GM23248 (cell line): ENCODE measurements at regions not wholly inside any gene's neighbourhood (a gene's known extent, or its start where the extent isn't known, plus 50 kb on each side); places are given as distances from the start of the nearest gene placed in this dataset.

Experiments
- DNase-seq: peaks from one replicate; pipeline ENCODE4 v3.0.0-alpha.2; 2015
- H2AFZ ChIP-seq: fragments of 200-600 bp; sonication (generic); 2 replicates; pipeline ENCODE4 v1.6.1; 2016; ENCODE audit warnings: antibody characterized with exemption
- H3F3A ChIP-seq: fragments of 200-600 bp; sonication (generic); 2 replicates; pipeline ENCODE4 v1.6.1; 2016; ENCODE audit warnings: mild to moderate bottlenecking, antibody characterized with exemption, mixed run types; ENCODE audit not compliant: insufficient read depth
- H3K27ac ChIP-seq: fragments of 200-600 bp; sonication (generic); 2 replicates; pipeline ENCODE4 v1.5.1; 2016; ENCODE audit warnings: mild to moderate bottlenecking
- H3K27me3 ChIP-seq: fragments of 200-600 bp; sonication (generic); replicated peaks from 2 replicates; pipeline ENCODE4 v1.6.1; 2016; ENCODE audit warnings: mild to moderate bottlenecking; ENCODE audit not compliant: insufficient read depth
- H3K36me3 ChIP-seq: fragments of 200-600 bp; sonication (generic); 2 replicates; pipeline ENCODE4 v1.6.1; 2016; ENCODE audit warnings: low read depth, mild to moderate bottlenecking
- H3K4me1 ChIP-seq: fragments of 200-600 bp; sonication (generic); 2 replicates; pipeline ENCODE4 v1.6.1; 2016; ENCODE audit warnings: mild to moderate bottlenecking; ENCODE audit not compliant: insufficient read depth
- H3K4me2 ChIP-seq: fragments of 200-600 bp; sonication (generic); one replicate; pipeline ENCODE4 v1.6.1; 2016; ENCODE audit warnings: mild to moderate bottlenecking; ENCODE audit not compliant: unreplicated experiment
- H3K4me3 ChIP-seq: fragments of 200-600 bp; sonication (generic); 2 replicates; pipeline ENCODE4 v1.5.1; 2016; ENCODE audit warnings: mild to moderate bottlenecking
- H3K79me2 ChIP-seq: fragments of 200-600 bp; sonication (generic); 2 replicates; pipeline ENCODE4 v1.6.1; 2016; ENCODE audit warnings: mild to moderate bottlenecking; ENCODE audit not compliant: insufficient read depth
- H3K9ac ChIP-seq: fragments of 200-600 bp; sonication (generic); 2 replicates; pipeline ENCODE4 v1.6.1; 2016; ENCODE audit warnings: mild to moderate bottlenecking
- H3K9me2 ChIP-seq: fragments of 200-600 bp; sonication (generic); 2 replicates; pipeline ENCODE4 v1.6.1; 2016; ENCODE audit warnings: mixed run types, mild to moderate bottlenecking, moderate library complexity; ENCODE audit not compliant: insufficient read depth
- H3K9me3 ChIP-seq: fragments of 200-600 bp; sonication (generic); one replicate; pipeline ENCODE4 v1.6.1; 2017; ENCODE audit warnings: low read depth
- H4K20me1 ChIP-seq: fragments of 200-600 bp; sonication (generic); 2 replicates; pipeline ENCODE4 v1.6.0; 2016; ENCODE audit not compliant: insufficient read depth
- EZH2 ChIP-seq: fragments of 200-600 bp; sonication (generic); IDR thresholded peaks from 2 replicates; pipeline ENCODE4 v1.6.1; 2018; ENCODE audit warnings: antibody characterized with exemption, mild to moderate bottlenecking; ENCODE audit not compliant: insufficient read depth, poor library complexity, severe bottlenecking
- EZH2phosphoT487 ChIP-seq: fragments of 200-600 bp; sonication (generic); IDR thresholded peaks from 2 replicates; pipeline ENCODE4 v1.6.1; 2018; ENCODE audit warnings: antibody characterized with exemption, moderate library complexity, mild to moderate bottlenecking, low read depth; ENCODE audit not compliant: insufficient read depth
- WGBS, 2 experiments: methylation state at CpG; one replicate each; pipeline ENCODE4 v1.1.6; 2015 to 2017; ENCODE audit warnings: low lambda C conversion rate in 2 of 2, low coverage in 1 of 2; ENCODE audit errors: missing lambda C conversion rate in 2 of 2; 5-methylcytosine and 5-hydroxymethylcytosine counted together
- in situ Hi-C: fragments of 300-500 bp; cut with MboI; formaldehyde crosslinking; loops from 2 replicates; pipeline ENCODE4 v1.15.0; 2020

DNA sequence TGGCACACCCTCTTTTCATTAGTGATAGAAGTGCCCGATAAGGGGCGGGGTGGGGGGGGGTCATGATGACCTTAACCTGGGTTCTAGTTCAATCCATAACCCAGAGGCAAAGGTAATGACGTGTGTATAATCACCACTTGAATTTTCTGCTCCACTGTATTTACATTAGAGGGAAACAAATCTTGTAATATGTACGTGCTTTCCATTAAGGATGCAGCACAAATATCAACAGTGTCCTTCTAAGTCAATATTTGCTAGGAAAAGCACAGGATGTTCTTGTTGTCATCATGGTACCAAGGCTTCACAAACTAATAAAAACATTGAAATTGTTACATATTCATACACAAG lies 121.2 kb upstream of the SLC38A2 start:
- in situ Hi-C loops, result no loop called here

GRCh38 chr12:46493150-46493833 lies 120.7 kb upstream of the SLC38A2 start:
- in situ Hi-C loops, result no loop called here
- no peak for DNase-seq
- H3K9me2 ChIP-seq, result no peaks in the 10 kb centered on the region

More for the DNA sequence above, 121.2 kb upstream of the SLC38A2 start:
- Histone ChIP-seq H2AFZ (0 out of 2 replicates have a peak overlapping the region, but pooled peaks have one; percentile 10), H3K9ac (peak overlapping the region; percentile 46), H3K27me3 (no peaks in the 10 kb centered on the region), H3K9me2 (no peaks in the 10 kb centered on the region), H3K4me3 (peak overlapping the region; percentile 63), H3K36me3 (no peaks in the 10 kb centered on the region), H4K20me1 (no peaks in the 10 kb centered on the region), H3F3A (peaks cover 49% of the 10 kb centered on the region), H3K4me2 (peak overlapping the region; percentile 81), H3K4me1 (peaks cover 62% of the 10 kb centered on the region), H3K9me3 (no peaks in the 10 kb centered on the region), H3K79me2 (peaks cover 20% of the 10 kb centered on the region; the same call in 1 of the 2 replicates), H3K27ac (peak overlapping the region; percentile 54)
- 56 to 68% methylated on average over 4 of the region's 4 CpGs for WGBS, 2 experiments
- DNase-seq, result no peak
- TF ChIP-seq EZH2phosphoT487 (no peak), EZH2 (no peak)

GRCh38 chr12:46492471-46493085 lies 120.0 kb upstream of the SLC38A2 start:
- Histone ChIP-seq H3K9ac (no peak overlapping the region), H3K9me3 (no peaks in the 10 kb centered on the region), H3K27ac (peak overlapping the region; percentile 54), H2AFZ (peak overlapping the region; percentile 9; the same call in 1 of the 2 replicates), H3K4me1 (peaks cover 62% of the 10 kb centered on the region), H3K4me3 (peak overlapping the region; percentile 63), H3K4me2 (peak overlapping the region; percentile 81), H3K27me3 (no peaks in the 10 kb centered on the region), H4K20me1 (no peaks in the 10 kb centered on the region), H3F3A (peaks cover 49% of the 10 kb centered on the region), H3K9me2 (no peaks in the 10 kb centered on the region), H3K36me3 (no peaks in the 10 kb centered on the region), H3K79me2 (peaks cover 20% of the 10 kb centered on the region; the same call in 1 of the 2 replicates)
- in situ Hi-C loops, result no loop called here
- WGBS, 2 experiments, result 68 to 69% methylated on average over 6 of the region's 6 CpGs
- no peak for TF ChIP-seq EZH2
- peak; percentile 69 for DNase-seq

More at GRCh38 chr12:46493150-46493833, 120.7 kb upstream of the SLC38A2 start:
- Histone ChIP-seq H3K4me3 (peak overlapping the region; percentile 63), H3K79me2 (peaks cover 20% of the 10 kb centered on the region; the same call in 1 of the 2 replicates), H3F3A (peaks cover 49% of the 10 kb centered on the region), H3K27ac (peak overlapping the region; percentile 54), H3K9me3 (no peaks in the 10 kb centered on the region), H3K27me3 (no peaks in the 10 kb centered on the region), H2AFZ (no peak overlapping the region), H3K36me3 (no peaks in the 10 kb centered on the region), H3K4me2 (peak overlapping the region; percentile 81), H3K4me1 (peaks cover 62% of the 10 kb centered on the region), H4K20me1 (no peaks in the 10 kb centered on the region), H3K9ac (no peak overlapping the region)
- 62% methylated on average over 5 of the region's 5 CpGs for WGBS, 2 experiments
- TF ChIP-seq EZH2phosphoT487 (no peak), EZH2 (no peak)

DNA sequence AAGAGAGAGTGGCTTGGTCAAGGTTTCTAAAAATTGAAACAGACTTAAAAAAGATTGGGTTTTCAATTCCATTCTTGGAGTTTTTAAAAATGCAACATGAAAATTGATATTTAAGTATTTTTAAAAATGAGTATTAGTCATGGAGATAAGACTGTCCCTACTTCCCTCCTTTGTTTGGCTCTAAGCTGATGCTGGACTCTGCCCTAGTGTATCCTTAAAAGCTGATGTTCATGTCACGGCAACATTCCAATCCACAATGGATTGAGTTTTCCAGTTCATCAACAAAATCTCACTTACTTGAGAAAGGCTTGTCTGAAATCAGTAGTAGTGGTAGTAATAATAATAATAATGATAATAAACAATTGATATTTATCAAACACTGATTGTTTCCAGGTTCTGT lies 119.0 kb upstream of the SLC38A2 start:
- Histone ChIP-seq H3K9me2 (no peaks in the 10 kb centered on the region), H3K4me3 (no peak overlapping the region), H3K27ac (no peak overlapping the region), H2AFZ (no peak overlapping the region), H3K4me2 (peak overlapping the region; percentile 81), H3F3A (peaks cover 49% of the 10 kb centered on the region), H3K27me3 (no peaks in the 10 kb centered on the region), H3K9me3 (no peaks in the 10 kb centered on the region), H4K20me1 (no peaks in the 10 kb centered on the region), H3K36me3 (no peaks in the 10 kb centered on the region), H3K79me2 (peaks cover 20% of the 10 kb centered on the region; the same call in 1 of the 2 replicates), H3K9ac (no peak overlapping the region), H3K4me1 (peaks cover 62% of the 10 kb centered on the region)
- in situ Hi-C loops, result no loop called here
- TF ChIP-seq EZH2phosphoT487 (no peak), EZH2 (no peak)
- 72 to 77% methylated on average over 1 of the region's 1 CpG for WGBS, 2 experiments
- DNase-seq, result no peak
